ENCODE measurements at regions not wholly inside any gene's neighbourhood (a gene's known extent, or its start where the extent isn't known, plus 50 kb on each side); places are given as distances from the start of the nearest gene placed in this dataset.

DNA sequence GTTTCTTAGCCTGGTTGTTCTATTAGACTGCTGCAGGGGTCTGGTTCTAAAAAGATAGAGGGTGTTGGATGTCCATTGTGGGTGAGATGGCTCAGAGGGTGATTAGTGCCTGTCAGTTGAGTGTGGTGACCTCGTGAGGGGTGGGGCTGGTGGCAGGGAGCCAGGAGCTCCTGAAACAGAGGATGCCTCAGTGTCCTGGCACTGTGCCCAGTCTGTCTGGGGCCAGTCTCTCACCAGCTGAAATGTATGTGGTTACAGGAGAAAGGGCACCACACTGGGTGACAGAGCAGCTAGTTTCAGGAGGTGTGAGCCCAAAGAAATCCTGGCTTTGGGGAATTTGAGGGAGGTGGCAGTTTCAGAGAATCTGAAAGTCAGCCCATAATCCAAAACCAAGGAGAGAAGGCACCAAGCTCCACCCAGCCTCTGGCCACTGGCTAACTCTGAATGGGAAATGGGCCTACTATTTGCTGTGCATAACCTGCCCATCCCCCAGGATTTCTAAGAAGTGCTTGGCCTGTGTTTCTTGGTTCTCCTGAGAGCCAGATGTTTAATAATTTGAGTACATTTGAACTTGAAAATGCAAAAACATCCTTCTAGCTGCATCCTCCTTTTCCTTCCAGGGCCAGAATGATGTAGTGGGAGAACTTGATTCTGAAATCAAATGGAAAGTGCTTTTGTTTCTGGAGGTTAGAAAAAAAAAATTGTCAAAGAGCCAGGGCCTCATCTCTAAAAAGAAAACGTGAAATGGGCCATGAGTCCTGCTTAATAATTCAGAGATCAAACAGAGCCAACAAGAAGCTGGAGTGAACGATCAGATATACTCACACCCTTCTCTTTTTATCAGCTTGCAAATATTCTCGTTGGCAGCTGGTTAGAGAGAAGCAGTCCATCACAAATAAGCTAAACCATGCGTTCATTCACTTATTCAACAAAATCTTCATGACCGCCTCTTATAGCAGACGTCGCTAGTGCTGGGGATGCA is 92.3 kb downstream of the B3GNT2 start:
- peaks cover 0 to 8% of the 10 kb centered on the region in 2 experiments; a peak in 3 of 4 replicates for H3K9me3 ChIP-seq (ENCODE audit: control insufficient read depth in 1 of 2, insufficient read depth in 1 of 2, low read depth in 1 of 2, low read length in 2 of 2)
- DNase-seq (ENCODE audit: low read depth, low spot score): no peak
- BruUV-seq (replicated peaks): no TSS peak
- peak overlapping the region; percentile 5 for H2AFZ ChIP-seq (ENCODE audit: low read depth, low read length, poor library complexity, severe bottlenecking)
- ChIA-PET RAD21 (ENCODE audit: low non-redundant PET in 1 of 2, low total read pairs in 2 of 2, uncharacterized antibody in 2 of 2, unreplicated experiment in 2 of 2) (no interaction called here), CTCF (interaction anchor here (2.1 kb wide), 1 partner anchor 10 kb away, joined by 8 read pairs; no protein-coding TSS in a partner anchor), POLR2A (no interaction called here)
- H3K36me3 ChIP-seq (ENCODE audit: control insufficient read depth in 1 of 2, insufficient read depth in 2 of 2, low read length in 2 of 2): no peaks in the 10 kb centered on the region
- H3K4me3 ChIP-seq (replicated peaks in 1 of 2; ENCODE audit: low read depth in 1 of 2, low read length in 2 of 2): no peak overlapping the region
- H3K4me2 ChIP-seq (ENCODE audit: low read length): peak overlapping the region; percentile 61
- peak; percentile 49 for TF ChIP-seq POLR2AphosphoS5 (IDR thresholded peaks at IDR 0.05; ENCODE audit: low read depth, low read length)
- TF ChIP-seq, protein P1, sequence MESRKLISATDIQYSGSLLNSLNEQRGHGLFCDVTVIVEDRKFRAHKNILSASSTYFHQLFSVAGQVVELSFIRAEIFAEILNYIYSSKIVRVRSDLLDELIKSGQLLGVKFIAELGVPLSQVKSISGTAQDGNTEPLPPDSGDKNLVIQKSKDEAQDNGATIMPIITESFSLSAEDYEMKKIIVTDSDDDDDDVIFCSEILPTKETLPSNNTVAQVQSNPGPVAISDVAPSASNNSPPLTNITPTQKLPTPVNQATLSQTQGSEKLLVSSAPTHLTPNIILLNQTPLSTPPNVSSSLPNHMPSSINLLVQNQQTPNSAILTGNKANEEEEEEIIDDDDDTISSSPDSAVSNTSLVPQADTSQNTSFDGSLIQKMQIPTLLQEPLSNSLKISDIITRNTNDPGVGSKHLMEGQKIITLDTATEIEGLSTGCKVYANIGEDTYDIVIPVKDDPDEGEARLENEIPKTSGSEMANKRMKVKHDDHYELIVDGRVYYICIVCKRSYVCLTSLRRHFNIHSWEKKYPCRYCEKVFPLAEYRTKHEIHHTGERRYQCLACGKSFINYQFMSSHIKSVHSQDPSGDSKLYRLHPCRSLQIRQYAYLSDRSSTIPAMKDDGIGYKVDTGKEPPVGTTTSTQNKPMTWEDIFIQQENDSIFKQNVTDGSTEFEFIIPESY (IDR thresholded peaks at IDR 0.05; ENCODE audit: extremely low read depth, insufficient replicate concordance, low read length): no peak
- no peak for TF ChIP-seq TCF7L2 (IDR thresholded peaks at IDR 0.05; ENCODE audit: borderline replicate concordance, extremely low read depth, insufficient read depth, insufficient read length)
- intact Hi-C loops (cut with micrococcal nuclease): no loop called here
- ATAC-seq: peak; percentile 74
- H3K79me2 ChIP-seq (ENCODE audit: insufficient read depth, low read length): no peaks in the 10 kb centered on the region
- H3K9ac ChIP-seq (ENCODE audit: low read length): no peak overlapping the region
- H4K20me1 ChIP-seq (ENCODE audit: insufficient read depth): no peaks in the 10 kb centered on the region
- no peaks in the 10 kb centered on the region for H3K9me2 ChIP-seq (ENCODE audit: insufficient read depth)
- H3K4me1 ChIP-seq (ENCODE audit: control insufficient read depth in 1 of 2, insufficient read depth in 2 of 2, low read length in 2 of 2): peaks cover 19 to 23% of the 10 kb centered on the region in 2 experiments
- no peak overlapping the region for H3K27ac ChIP-seq (ENCODE audit: low read depth, low read length)
- no peaks in the 10 kb centered on the region for H3K27me3 ChIP-seq (ENCODE audit: insufficient read depth, low read length)

DNA sequence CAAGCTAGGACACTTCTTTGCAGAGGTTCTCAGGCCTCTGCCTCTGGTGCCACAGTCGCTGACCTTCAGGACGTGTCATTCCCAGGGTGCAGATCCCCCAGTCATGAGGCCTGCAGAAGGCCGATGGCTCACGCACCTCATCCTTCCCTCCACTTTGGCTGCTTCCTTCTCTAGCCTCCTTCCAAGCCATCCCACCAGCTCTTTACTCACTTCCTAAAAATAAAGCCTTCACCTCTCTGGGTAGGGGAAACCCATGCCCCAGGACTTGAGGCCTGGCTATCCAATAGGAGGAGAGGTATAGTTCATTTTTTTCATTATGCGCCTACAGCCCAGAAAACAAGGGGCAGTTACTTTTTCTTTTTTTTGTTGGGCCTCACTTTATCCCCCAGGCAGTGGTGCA is 91.4 kb downstream of the B3GNT2 start:
- no peak overlapping the region for H3K9ac ChIP-seq (ENCODE audit: low read length)
- peaks cover 0 to 8% of the 10 kb centered on the region in 2 experiments; a peak in 3 of 4 replicates for H3K9me3 ChIP-seq (ENCODE audit: control insufficient read depth in 1 of 2, insufficient read depth in 1 of 2, low read depth in 1 of 2, low read length in 2 of 2)
- no peak for DNase-seq (ENCODE audit: low read depth, low spot score)
- H3K36me3 ChIP-seq (ENCODE audit: control insufficient read depth in 1 of 2, insufficient read depth in 2 of 2, low read length in 2 of 2): no peaks in the 10 kb centered on the region
- no TSS peak for BruUV-seq (replicated peaks)
- H3K79me2 ChIP-seq (ENCODE audit: insufficient read depth, low read length): no peaks in the 10 kb centered on the region
- H3K4me3 ChIP-seq (replicated peaks in 1 of 2; ENCODE audit: low read depth in 1 of 2, low read length in 2 of 2): no peak overlapping the region
- no peak overlapping the region for H3K4me2 ChIP-seq (ENCODE audit: low read length)
- intact Hi-C loops (cut with micrococcal nuclease): no loop called here
- no peak overlapping the region for H2AFZ ChIP-seq (ENCODE audit: low read depth, low read length, poor library complexity, severe bottlenecking)
- CTCF ChIA-PET: interaction anchor here (2.1 kb wide), 1 partner anchor 10 kb away, joined by 8 read pairs; no protein-coding TSS in a partner anchor
- peaks cover 15 to 16% of the 10 kb centered on the region in 2 experiments for H3K4me1 ChIP-seq (ENCODE audit: control insufficient read depth in 1 of 2, insufficient read depth in 2 of 2, low read length in 2 of 2)
- no peak for ATAC-seq
- H4K20me1 ChIP-seq (ENCODE audit: insufficient read depth): no peaks in the 10 kb centered on the region
- no peak overlapping the region for H3K27ac ChIP-seq (ENCODE audit: low read depth, low read length)
- POLR2A ChIA-PET: no interaction called here
- no peaks in the 10 kb centered on the region for H3K27me3 ChIP-seq (ENCODE audit: insufficient read depth, low read length)
- no peaks in the 10 kb centered on the region for H3K9me2 ChIP-seq (ENCODE audit: insufficient read depth)
- RAD21 ChIA-PET (ENCODE audit: low non-redundant PET in 1 of 2, low total read pairs in 2 of 2, uncharacterized antibody in 2 of 2, unreplicated experiment in 2 of 2): no interaction called here
- TF ChIP-seq FOSL1 (IDR thresholded peaks at IDR 0.05; ENCODE audit: low read depth) (no peak), RAD21 (IDR thresholded peaks at IDR 0.05; ENCODE audit: low read depth) (no peak), ELF1 (IDR thresholded peaks at IDR 0.05; ENCODE audit: borderline replicate concordance, low read depth) (no peak), POLR2AphosphoS5 (IDR thresholded peaks at IDR 0.05; ENCODE audit: low read depth, low read length) (no peak), EGR1 (IDR thresholded peaks at IDR 0.05; ENCODE audit: low read depth) (no peak), SIN3A (IDR thresholded peaks at IDR 0.05; ENCODE audit: low read depth) (no peak), TCF7L2 (IDR thresholded peaks at IDR 0.05; ENCODE audit: borderline replicate concordance, extremely low read depth, insufficient read depth, insufficient read length) (no peak)
- TF ChIP-seq, protein P2, sequence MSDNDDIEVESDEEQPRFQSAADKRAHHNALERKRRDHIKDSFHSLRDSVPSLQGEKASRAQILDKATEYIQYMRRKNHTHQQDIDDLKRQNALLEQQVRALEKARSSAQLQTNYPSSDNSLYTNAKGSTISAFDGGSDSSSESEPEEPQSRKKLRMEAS (IDR thresholded peaks at IDR 0.05): no peak
- TF ChIP-seq, protein P1 (IDR thresholded peaks at IDR 0.05; ENCODE audit: extremely low read depth, insufficient replicate concordance, low read length): no peak
- TF ChIP-seq, protein P3, sequence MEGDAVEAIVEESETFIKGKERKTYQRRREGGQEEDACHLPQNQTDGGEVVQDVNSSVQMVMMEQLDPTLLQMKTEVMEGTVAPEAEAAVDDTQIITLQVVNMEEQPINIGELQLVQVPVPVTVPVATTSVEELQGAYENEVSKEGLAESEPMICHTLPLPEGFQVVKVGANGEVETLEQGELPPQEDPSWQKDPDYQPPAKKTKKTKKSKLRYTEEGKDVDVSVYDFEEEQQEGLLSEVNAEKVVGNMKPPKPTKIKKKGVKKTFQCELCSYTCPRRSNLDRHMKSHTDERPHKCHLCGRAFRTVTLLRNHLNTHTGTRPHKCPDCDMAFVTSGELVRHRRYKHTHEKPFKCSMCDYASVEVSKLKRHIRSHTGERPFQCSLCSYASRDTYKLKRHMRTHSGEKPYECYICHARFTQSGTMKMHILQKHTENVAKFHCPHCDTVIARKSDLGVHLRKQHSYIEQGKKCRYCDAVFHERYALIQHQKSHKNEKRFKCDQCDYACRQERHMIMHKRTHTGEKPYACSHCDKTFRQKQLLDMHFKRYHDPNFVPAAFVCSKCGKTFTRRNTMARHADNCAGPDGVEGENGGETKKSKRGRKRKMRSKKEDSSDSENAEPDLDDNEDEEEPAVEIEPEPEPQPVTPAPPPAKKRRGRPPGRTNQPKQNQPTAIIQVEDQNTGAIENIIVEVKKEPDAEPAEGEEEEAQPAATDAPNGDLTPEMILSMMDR (IDR thresholded peaks at IDR 0.05 in 2 of 3, conservative IDR thresholded peaks at IDR 0.05 in 1 of 3; ENCODE audit: borderline replicate concordance in 1 of 3, insufficient read depth in 1 of 3, low read depth in 2 of 3, low read length in 2 of 3): no peak

Data from HCT116 (cell line).